ENCODE measurements at regions not wholly inside any gene's neighbourhood (a gene's known extent, or its start where the extent isn't known, plus 50 kb on each side); places are given as distances from the start of the nearest gene placed in this dataset.

- Mint-ChIP-seq H3K4me1 (ENCODE audit: low read depth) (no peaks in the 10 kb centered on the region), H3K27me3 (ENCODE audit: low read depth) (no peaks in the 10 kb centered on the region), H3K27ac (no peak overlapping the region), H3K9me3 (peaks cover 19% of the 10 kb centered on the region), H3K4me3 (no peak overlapping the region), H3K36me3 (ENCODE audit: low read depth) (no peaks in the 10 kb centered on the region)
These were observed 94.7 kb upstream of the C1orf21 start for GRCh38 chr1:184292101-184292500.

- Mint-ChIP-seq H3K4me3 (no peak overlapping the region), H3K36me3 (ENCODE audit: low read depth) (no peaks in the 10 kb centered on the region), H3K4me1 (ENCODE audit: low read depth) (no peaks in the 10 kb centered on the region), H3K9me3 (peaks cover 19% of the 10 kb centered on the region), H3K27ac (no peak overlapping the region), H3K27me3 (ENCODE audit: low read depth) (peaks cover 6% of the 10 kb centered on the region)
These were observed 92.7 kb upstream of the C1orf21 start for GRCh38 chr1:184294101-184294500.

GRCh38 chr1:184296466-184297243 lies 90.2 kb upstream of the C1orf21 start:
- H3K36me3 Mint-ChIP-seq (ENCODE audit: low read depth), result no peaks in the 10 kb centered on the region
- no peak overlapping the region for H3K27ac Mint-ChIP-seq
- peaks cover 7% of the 10 kb centered on the region for H3K9me3 Mint-ChIP-seq
- no peaks in the 10 kb centered on the region for H3K4me1 Mint-ChIP-seq (ENCODE audit: low read depth)
- H3K4me3 Mint-ChIP-seq, result no peak overlapping the region
- peaks cover 6% of the 10 kb centered on the region for H3K27me3 Mint-ChIP-seq (ENCODE audit: low read depth)

GRCh38 chr1:184297244-184297750 lies 89.5 kb upstream of the C1orf21 start:
- no peaks in the 10 kb centered on the region for H3K36me3 Mint-ChIP-seq (ENCODE audit: low read depth)
- peaks cover 1% of the 10 kb centered on the region for H3K9me3 Mint-ChIP-seq
- H3K4me1 Mint-ChIP-seq (ENCODE audit: low read depth), result no peaks in the 10 kb centered on the region
- no peak overlapping the region for H3K27ac Mint-ChIP-seq
- H3K4me3 Mint-ChIP-seq, result no peak overlapping the region
- peaks cover 6% of the 10 kb centered on the region for H3K27me3 Mint-ChIP-seq (ENCODE audit: low read depth)

- Mint-ChIP-seq H3K9me3 (no peaks in the 10 kb centered on the region), H3K27ac (no peak overlapping the region), H3K36me3 (ENCODE audit: low read depth) (no peaks in the 10 kb centered on the region), H3K4me3 (no peak overlapping the region), H3K27me3 (ENCODE audit: low read depth) (peaks cover 6% of the 10 kb centered on the region), H3K4me1 (ENCODE audit: low read depth) (no peaks in the 10 kb centered on the region)
These were observed 88.1 kb upstream of the C1orf21 start for GRCh38 chr1:184298440-184299405.

GRCh38 chr1:184299406-184299790 lies 87.4 kb upstream of the C1orf21 start:
- Mint-ChIP-seq H3K36me3 (ENCODE audit: low read depth) (no peaks in the 10 kb centered on the region), H3K9me3 (no peaks in the 10 kb centered on the region), H3K27ac (no peak overlapping the region), H3K4me3 (no peak overlapping the region), H3K27me3 (ENCODE audit: low read depth) (peaks cover 6% of the 10 kb centered on the region), H3K4me1 (ENCODE audit: low read depth) (no peaks in the 10 kb centered on the region)

GRCh38 chr1:184299796-184300195 lies 87.0 kb upstream of the C1orf21 start:
- Mint-ChIP-seq H3K27ac (no peak overlapping the region), H3K36me3 (ENCODE audit: low read depth) (no peaks in the 10 kb centered on the region), H3K27me3 (ENCODE audit: low read depth) (peaks cover 6% of the 10 kb centered on the region), H3K4me1 (ENCODE audit: low read depth) (no peaks in the 10 kb centered on the region), H3K4me3 (no peak overlapping the region), H3K9me3 (no peaks in the 10 kb centered on the region)

GRCh38 chr1:184300446-184300845 lies 86.4 kb upstream of the C1orf21 start:
- Mint-ChIP-seq H3K27me3 (ENCODE audit: low read depth) (peaks cover 10% of the 10 kb centered on the region), H3K9me3 (no peaks in the 10 kb centered on the region), H3K36me3 (ENCODE audit: low read depth) (no peaks in the 10 kb centered on the region), H3K4me3 (no peak overlapping the region), H3K4me1 (ENCODE audit: low read depth) (no peaks in the 10 kb centered on the region), H3K27ac (no peak overlapping the region)

GRCh38 chr1:184301227-184301626 lies 85.6 kb upstream of the C1orf21 start:
- Mint-ChIP-seq H3K27me3 (ENCODE audit: low read depth) (peaks cover 18% of the 10 kb centered on the region), H3K9me3 (no peaks in the 10 kb centered on the region), H3K27ac (no peak overlapping the region), H3K4me1 (ENCODE audit: low read depth) (no peaks in the 10 kb centered on the region), H3K36me3 (ENCODE audit: low read depth) (no peaks in the 10 kb centered on the region), H3K4me3 (no peak overlapping the region)

GRCh38 chr1:184302346-184302745 lies 84.5 kb upstream of the C1orf21 start:
- no peak overlapping the region for H3K4me3 Mint-ChIP-seq
- no peak overlapping the region for H3K27ac Mint-ChIP-seq
- H3K4me1 Mint-ChIP-seq (ENCODE audit: low read depth), result no peaks in the 10 kb centered on the region
- no peaks in the 10 kb centered on the region for H3K9me3 Mint-ChIP-seq
- H3K27me3 Mint-ChIP-seq (ENCODE audit: low read depth), result peaks cover 19% of the 10 kb centered on the region
- H3K36me3 Mint-ChIP-seq (ENCODE audit: low read depth), result no peaks in the 10 kb centered on the region

- Mint-ChIP-seq H3K4me1 (ENCODE audit: low read depth) (no peaks in the 10 kb centered on the region), H3K4me3 (no peak overlapping the region), H3K9me3 (no peaks in the 10 kb centered on the region), H3K27ac (no peak overlapping the region), H3K27me3 (ENCODE audit: low read depth) (peaks cover 33% of the 10 kb centered on the region), H3K36me3 (ENCODE audit: low read depth) (no peaks in the 10 kb centered on the region)
These were observed 76.5 kb upstream of the C1orf21 start for GRCh38 chr1:184310157-184310819.

- peaks cover 30% of the 10 kb centered on the region for H3K27me3 Mint-ChIP-seq (ENCODE audit: low read depth)
- no peaks in the 10 kb centered on the region for H3K9me3 Mint-ChIP-seq
- no peaks in the 10 kb centered on the region for H3K36me3 Mint-ChIP-seq (ENCODE audit: low read depth)
- H3K4me1 Mint-ChIP-seq (ENCODE audit: low read depth), result no peaks in the 10 kb centered on the region
- H3K27ac Mint-ChIP-seq, result no peak overlapping the region
- no peak overlapping the region for H3K4me3 Mint-ChIP-seq
These were observed 75.2 kb upstream of the C1orf21 start for GRCh38 chr1:184311580-184311979.

- H3K36me3 Mint-ChIP-seq (ENCODE audit: low read depth), result no peaks in the 10 kb centered on the region
- no peaks in the 10 kb centered on the region for H3K4me1 Mint-ChIP-seq (ENCODE audit: low read depth)
These were observed 71.6 kb upstream of the C1orf21 start for GRCh38 chr1:184315254-184315653.

GRCh38 chr1:184319879-184320278 lies 67.0 kb upstream of the C1orf21 start:
- peaks cover 13% of the 10 kb centered on the region for H3K27me3 Mint-ChIP-seq (ENCODE audit: low read depth)
- no peaks in the 10 kb centered on the region for H3K4me1 Mint-ChIP-seq (ENCODE audit: low read depth)
- no peaks in the 10 kb centered on the region for H3K36me3 Mint-ChIP-seq (ENCODE audit: low read depth)
- no peak overlapping the region for H3K4me3 Mint-ChIP-seq
- no peaks in the 10 kb centered on the region for H3K9me3 Mint-ChIP-seq
- no peak overlapping the region for H3K27ac Mint-ChIP-seq

More at GRCh38 chr1:184315254-184315653, 71.6 kb upstream of the C1orf21 start:
- Mint-ChIP-seq H3K27ac (no peak overlapping the region), H3K4me3 (no peak overlapping the region), H3K27me3 (ENCODE audit: low read depth) (peaks cover 28% of the 10 kb centered on the region), H3K9me3 (no peaks in the 10 kb centered on the region)

Data from T-helper 1 cell treated with Interleukin-12 subunit alpha and Interleukin-12 subunit beta and Interleukin-4 antibody, amounts not matched to agents 30 μg/mL and 1 μg/mL, for 36 hours (primary cell).